Lower leg skin (tissue), 3 donors: ENCODE measurements at regions not wholly inside any gene's neighbourhood (a gene's known extent, or its start where the extent isn't known, plus 50 kb on each side); places are given as distances from the start of the nearest gene placed in this dataset.

Experiments
- POLR2A ChIP-seq, 2 donors: fragments of 450-650 bp; IDR thresholded peaks; one replicate each; pipeline ENCODE4 v1.6.1; 2016 to 2017; ENCODE audit warnings: antibody characterized with exemption in 2 of 2, mild to moderate bottlenecking in 1 of 2, moderate library complexity in 1 of 2
- TF ChIP-seq, protein P1 (sequence below), 3 donors: fragments of 450-650 bp; IDR thresholded peaks; one replicate each; pipeline ENCODE4 v1.5.1; 2016; ENCODE audit warnings: antibody characterized with exemption in 3 of 3, mild to moderate bottlenecking in 3 of 3, moderate library complexity in 2 of 3

GRCh38 chr7:18338910-18339523 is 156.5 kb upstream of the HDAC9 start:
- TF ChIP-seq, protein P1, sequence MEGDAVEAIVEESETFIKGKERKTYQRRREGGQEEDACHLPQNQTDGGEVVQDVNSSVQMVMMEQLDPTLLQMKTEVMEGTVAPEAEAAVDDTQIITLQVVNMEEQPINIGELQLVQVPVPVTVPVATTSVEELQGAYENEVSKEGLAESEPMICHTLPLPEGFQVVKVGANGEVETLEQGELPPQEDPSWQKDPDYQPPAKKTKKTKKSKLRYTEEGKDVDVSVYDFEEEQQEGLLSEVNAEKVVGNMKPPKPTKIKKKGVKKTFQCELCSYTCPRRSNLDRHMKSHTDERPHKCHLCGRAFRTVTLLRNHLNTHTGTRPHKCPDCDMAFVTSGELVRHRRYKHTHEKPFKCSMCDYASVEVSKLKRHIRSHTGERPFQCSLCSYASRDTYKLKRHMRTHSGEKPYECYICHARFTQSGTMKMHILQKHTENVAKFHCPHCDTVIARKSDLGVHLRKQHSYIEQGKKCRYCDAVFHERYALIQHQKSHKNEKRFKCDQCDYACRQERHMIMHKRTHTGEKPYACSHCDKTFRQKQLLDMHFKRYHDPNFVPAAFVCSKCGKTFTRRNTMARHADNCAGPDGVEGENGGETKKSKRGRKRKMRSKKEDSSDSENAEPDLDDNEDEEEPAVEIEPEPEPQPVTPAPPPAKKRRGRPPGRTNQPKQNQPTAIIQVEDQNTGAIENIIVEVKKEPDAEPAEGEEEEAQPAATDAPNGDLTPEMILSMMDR (IDR thresholded peaks at IDR 0.05): no peak
- TF ChIP-seq POLR2A (IDR thresholded peaks at IDR 0.05): no peak
